Activated naive CD4-positive, alpha-beta T cell treated with anti-CD3 and anti-CD28 coated beads for 36 hours (primary cell): ENCODE measurements at regions not wholly inside any gene's neighbourhood (a gene's known extent, or its start where the extent isn't known, plus 50 kb on each side); places are given as distances from the start of the nearest gene placed in this dataset.

Source experiments
- CTCF ChIA-PET: fragments of 350-600 bp; sonication (Branson Sonifier 250); formaldehyde crosslinking; loops from one replicate; lab custom pipeline; 2021; ENCODE audit warnings: antibody characterized with exemption; lab: Charles Lee
- DNase-seq: peaks from one replicate; pipeline ENCODE4 v3.0.0-alpha.2; 2020
- H3K27ac Mint-ChIP-seq: one replicate; pipeline ENCODE4 v1.8.0; 2021; ENCODE audit warnings: mild to moderate bottlenecking, mixed read lengths
- H3K27me3 Mint-ChIP-seq: one replicate; pipeline ENCODE4 v1.8.0; 2021; ENCODE audit warnings: low read depth, mixed read lengths
- H3K36me3 Mint-ChIP-seq: one replicate; pipeline ENCODE4 v1.8.0; 2021; ENCODE audit warnings: low read depth, mixed read lengths
- H3K4me1 Mint-ChIP-seq: one replicate; pipeline ENCODE4 v1.8.0; 2021; ENCODE audit warnings: low read depth, mixed read lengths
- H3K4me3 Mint-ChIP-seq: one replicate; pipeline ENCODE4 v1.8.0; 2021; ENCODE audit warnings: mild to moderate bottlenecking, moderate library complexity, mixed read lengths
- H3K9me3 Mint-ChIP-seq: one replicate; pipeline ENCODE4 v1.8.0; 2021; ENCODE audit warnings: mixed read lengths
- intact Hi-C: fragments of 100-400 bp; cut with micrococcal nuclease; formaldehyde crosslinking; loops from one replicate; pipeline ENCODE4 v1.15.1; 2023

- no peaks in the 10 kb centered on the region for H3K36me3 Mint-ChIP-seq
- H3K4me3 Mint-ChIP-seq, result no peak overlapping the region
- no peaks in the 10 kb centered on the region for H3K4me1 Mint-ChIP-seq
- peaks cover 3% of the 10 kb centered on the region for H3K9me3 Mint-ChIP-seq
- peaks cover 2% of the 10 kb centered on the region for H3K27me3 Mint-ChIP-seq
- CTCF ChIA-PET, result no interaction called here
- intact Hi-C loops, result no loop called here
- DNase-seq, result no peak
- H3K27ac Mint-ChIP-seq, result no peak overlapping the region
These were observed 188.0 kb upstream of the SLC24A3 start for GRCh38 chr20:19024296-19025035.

GRCh38 chr20:19025430-19026120 is 186.9 kb upstream of the SLC24A3 start:
- CTCF ChIA-PET, result no interaction called here
- H3K27me3 Mint-ChIP-seq, result peaks cover 2% of the 10 kb centered on the region
- intact Hi-C loops, result no loop called here
- peaks cover 5% of the 10 kb centered on the region for H3K9me3 Mint-ChIP-seq
- H3K27ac Mint-ChIP-seq, result no peak overlapping the region
- DNase-seq, result no peak
- no peaks in the 10 kb centered on the region for H3K4me1 Mint-ChIP-seq
- H3K4me3 Mint-ChIP-seq, result no peak overlapping the region
- H3K36me3 Mint-ChIP-seq, result no peaks in the 10 kb centered on the region

- no peak overlapping the region for H3K4me3 Mint-ChIP-seq
These were observed 186.1 kb upstream of the SLC24A3 start for GRCh38 chr20:19026121-19026878.

GRCh38 chr20:19026901-19027644 is 185.4 kb upstream of the SLC24A3 start:
- Mint-ChIP-seq H3K9me3 (peaks cover 5% of the 10 kb centered on the region), H3K27me3 (peaks cover 2% of the 10 kb centered on the region), H3K4me3 (no peak overlapping the region), H3K36me3 (no peaks in the 10 kb centered on the region), H3K27ac (no peak overlapping the region), H3K4me1 (no peaks in the 10 kb centered on the region)
- DNase-seq, result no peak
- intact Hi-C loops, result no loop called here
- CTCF ChIA-PET, result no interaction called here

More at GRCh38 chr20:19026121-19026878, 186.1 kb upstream of the SLC24A3 start:
- no peak for DNase-seq
- Mint-ChIP-seq H3K27ac (no peak overlapping the region), H3K4me1 (no peaks in the 10 kb centered on the region), H3K9me3 (peaks cover 5% of the 10 kb centered on the region), H3K36me3 (no peaks in the 10 kb centered on the region), H3K27me3 (peaks cover 2% of the 10 kb centered on the region)
- CTCF ChIA-PET, result no interaction called here
- intact Hi-C loops, result no loop called here

- Mint-ChIP-seq H3K27ac (no peak overlapping the region), H3K4me3 (no peak overlapping the region), H3K4me1 (no peaks in the 10 kb centered on the region), H3K27me3 (peaks cover 2% of the 10 kb centered on the region), H3K9me3 (peaks cover 5% of the 10 kb centered on the region), H3K36me3 (no peaks in the 10 kb centered on the region)
- CTCF ChIA-PET, result no interaction called here
- intact Hi-C loops, result no loop called here
- DNase-seq, result no peak
These were observed 184.5 kb upstream of the SLC24A3 start for GRCh38 chr20:19027971-19028370.

GRCh38 chr20:19041787-19042186 is 170.7 kb upstream of the SLC24A3 start:
- no peaks in the 10 kb centered on the region for H3K9me3 Mint-ChIP-seq
- no peak overlapping the region for H3K4me3 Mint-ChIP-seq
- no peaks in the 10 kb centered on the region for H3K4me1 Mint-ChIP-seq
- CTCF ChIA-PET, result no interaction called here
- H3K27me3 Mint-ChIP-seq, result no peaks in the 10 kb centered on the region
- intact Hi-C loops, result no loop called here
- no peak overlapping the region for H3K27ac Mint-ChIP-seq
- H3K36me3 Mint-ChIP-seq, result no peaks in the 10 kb centered on the region
- DNase-seq, result no peak

GRCh38 chr20:19045371-19045770 is 167.1 kb upstream of the SLC24A3 start:
- Mint-ChIP-seq H3K27ac (no peak overlapping the region), H3K27me3 (no peaks in the 10 kb centered on the region), H3K4me1 (no peaks in the 10 kb centered on the region), H3K4me3 (no peak overlapping the region), H3K9me3 (no peaks in the 10 kb centered on the region), H3K36me3 (no peaks in the 10 kb centered on the region)
- DNase-seq, result no peak
- intact Hi-C loops, result no loop called here
- CTCF ChIA-PET, result interaction anchor here (0.7 kb wide), 1 partner anchor 9 kb away, joined by 3 read pairs; no protein-coding TSS in a partner anchor

- Mint-ChIP-seq H3K27me3 (no peaks in the 10 kb centered on the region), H3K9me3 (no peaks in the 10 kb centered on the region), H3K4me3 (no peak overlapping the region), H3K27ac (no peak overlapping the region), H3K36me3 (no peaks in the 10 kb centered on the region), H3K4me1 (no peaks in the 10 kb centered on the region)
- CTCF ChIA-PET, result no interaction called here
- intact Hi-C loops, result no loop called here
- DNase-seq, result no peak
These were observed 165.1 kb upstream of the SLC24A3 start for GRCh38 chr20:19047040-19047950.

GRCh38 chr20:19047951-19048296 is 164.5 kb upstream of the SLC24A3 start:
- no peaks in the 10 kb centered on the region for H3K27me3 Mint-ChIP-seq
- H3K4me3 Mint-ChIP-seq, result no peak overlapping the region
- H3K9me3 Mint-ChIP-seq, result no peaks in the 10 kb centered on the region
- DNase-seq, result no peak
- no peaks in the 10 kb centered on the region for H3K36me3 Mint-ChIP-seq
- no peaks in the 10 kb centered on the region for H3K4me1 Mint-ChIP-seq
- intact Hi-C loops, result no loop called here
- no peak overlapping the region for H3K27ac Mint-ChIP-seq
- CTCF ChIA-PET, result no interaction called here

- intact Hi-C loops, result no loop called here
- no peak overlapping the region for H3K4me3 Mint-ChIP-seq
- no peak for DNase-seq
- no peaks in the 10 kb centered on the region for H3K36me3 Mint-ChIP-seq
- no peaks in the 10 kb centered on the region for H3K27me3 Mint-ChIP-seq
- H3K9me3 Mint-ChIP-seq, result no peaks in the 10 kb centered on the region
- CTCF ChIA-PET, result no interaction called here
- H3K27ac Mint-ChIP-seq, result no peak overlapping the region
- H3K4me1 Mint-ChIP-seq, result no peaks in the 10 kb centered on the region
These were observed 163.4 kb upstream of the SLC24A3 start for GRCh38 chr20:19048995-19049501.

- CTCF ChIA-PET, result no interaction called here
- no peaks in the 10 kb centered on the region for H3K27me3 Mint-ChIP-seq
- no peak overlapping the region for H3K27ac Mint-ChIP-seq
- no peak for DNase-seq
- H3K9me3 Mint-ChIP-seq, result no peaks in the 10 kb centered on the region
- H3K4me1 Mint-ChIP-seq, result no peaks in the 10 kb centered on the region
- no peak overlapping the region for H3K4me3 Mint-ChIP-seq
- no peaks in the 10 kb centered on the region for H3K36me3 Mint-ChIP-seq
- intact Hi-C loops, result no loop called here
These were observed 162.9 kb upstream of the SLC24A3 start for GRCh38 chr20:19049514-19049913.
